Stomach (tissue), 8 donors: ENCODE measurements at regions not wholly inside any gene's neighbourhood (a gene's known extent, or its start where the extent isn't known, plus 50 kb on each side); places are given as distances from the start of the nearest gene placed in this dataset.

ENCODE experiments used
- DNase-seq, 2 donors: peaks; one replicate each; pipeline versions ENCODE4 v3.0.0 to v3.0.0-alpha.2; 2013 to 2019
- H3K27ac ChIP-seq, 5 donors: fragments of 200-600 bp in 4 of 5; sonication (generic) in 4 of 5; one replicate each; pipeline ENCODE4 v1.5.1; 2013 to 2019; ENCODE audit warnings: mild to moderate bottlenecking in 1 of 5, moderate library complexity in 1 of 5
- H3K27me3 ChIP-seq, 3 donors: fragments of 200-600 bp; sonication (generic); one replicate each; pipeline ENCODE4 v1.5.1; 2017 to 2019; ENCODE audit warnings: mixed run types in 1 of 3
- H3K36me3 ChIP-seq, 4 donors: fragments of 200-600 bp; sonication (generic); 1 replicate in 3 of 4; 2 replicates in 1 of 4; pipeline ENCODE4 v1.5.1; 2016 to 2019
- H3K4me1 ChIP-seq, 4 donors: fragments of 200-600 bp; sonication (generic); one replicate each; pipeline ENCODE4 v1.5.1; 2016 to 2019
- H3K4me3 ChIP-seq, 4 donors: fragments of 200-600 bp; sonication (generic) in 3 of 4; one replicate each; pipeline ENCODE4 v1.5.1; 2016 to 2019; ENCODE audit warnings: mild to moderate bottlenecking in 1 of 4
- H3K9me3 ChIP-seq, 4 donors: fragments of 200-600 bp; sonication (generic); one replicate each; pipeline ENCODE4 v1.5.1; 2016 to 2019
- EP300 ChIP-seq: sonication (generic); formaldehyde crosslinking; IDR thresholded peaks from one replicate; pipeline ENCODE4 v1.6.1; 2017; ENCODE audit warnings: antibody characterized with exemption
- POLR2A ChIP-seq, 4 donors: fragments of 450-650 bp; IDR thresholded peaks; one replicate each; pipeline ENCODE4 v1.6.1; 2016; ENCODE audit warnings: antibody characterized with exemption in 4 of 4, control low read depth in 2 of 4, mild to moderate bottlenecking in 1 of 4, moderate library complexity in 1 of 4
- POLR2AphosphoS5 ChIP-seq, 3 donors: sonication (generic); formaldehyde crosslinking; IDR thresholded peaks; one replicate each; pipeline ENCODE4 v1.6.1; 2016; ENCODE audit warnings: antibody characterized with exemption in 3 of 3
- WGBS, 5 donors: extraction: QIAGEN DNeasy Blood & Tissue Kit in 3 of 5; methylation state at CpG; one replicate each; pipeline versions ENCODE4 v1.1.5 to v1.1.7; 2013 to 2018; 5-methylcytosine and 5-hydroxymethylcytosine counted together
- intact Hi-C: fragments of 100-400 bp; cut with DNase I; formaldehyde crosslinking; loops from one replicate; pipeline ENCODE4 v1.15.1; 2023; ENCODE audit warnings: low total_unique reads
- TF ChIP-seq, protein P1 (sequence below), 7 experiments: fragments of 450-650 bp in 4 of 7; fragments of 200-600 bp in 3 of 7; sonication (generic) in 3 of 7; IDR thresholded peaks; one replicate each; pipeline ENCODE4 v1.5.1; 2016 to 2019; ENCODE audit warnings: antibody characterized with exemption in 7 of 7, control low read depth in 2 of 7, mild to moderate bottlenecking in 1 of 7
- donor health status: healthy with polysubstance abuse.
- donor health status: Bipolar disorder and iron deficiency.
- donor health status: healthy.

DNA sequence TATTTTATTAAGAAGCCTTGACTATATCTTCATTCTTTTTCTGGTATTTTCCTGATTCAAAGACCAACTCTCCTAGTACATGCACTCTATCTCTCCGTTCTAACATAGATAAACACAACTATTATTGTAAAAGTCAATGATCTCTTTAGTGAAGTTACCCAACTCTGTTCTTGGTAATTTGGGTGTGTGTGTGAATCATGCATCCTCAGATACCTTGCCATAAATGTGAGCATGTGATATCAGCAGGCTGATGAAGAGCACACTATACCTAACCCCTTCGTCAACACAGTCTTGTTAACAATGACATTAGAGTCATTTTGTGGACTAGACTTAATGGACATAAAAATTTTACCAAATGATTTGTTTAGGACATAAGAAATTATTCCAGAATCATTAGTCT, 1122.1 kb downstream of the XPNPEP1 start:
- WGBS, 5 donors: 82 to 95% (median 86%) methylated on average over 2 of the region's 2 CpGs
- TF ChIP-seq, protein P1, sequence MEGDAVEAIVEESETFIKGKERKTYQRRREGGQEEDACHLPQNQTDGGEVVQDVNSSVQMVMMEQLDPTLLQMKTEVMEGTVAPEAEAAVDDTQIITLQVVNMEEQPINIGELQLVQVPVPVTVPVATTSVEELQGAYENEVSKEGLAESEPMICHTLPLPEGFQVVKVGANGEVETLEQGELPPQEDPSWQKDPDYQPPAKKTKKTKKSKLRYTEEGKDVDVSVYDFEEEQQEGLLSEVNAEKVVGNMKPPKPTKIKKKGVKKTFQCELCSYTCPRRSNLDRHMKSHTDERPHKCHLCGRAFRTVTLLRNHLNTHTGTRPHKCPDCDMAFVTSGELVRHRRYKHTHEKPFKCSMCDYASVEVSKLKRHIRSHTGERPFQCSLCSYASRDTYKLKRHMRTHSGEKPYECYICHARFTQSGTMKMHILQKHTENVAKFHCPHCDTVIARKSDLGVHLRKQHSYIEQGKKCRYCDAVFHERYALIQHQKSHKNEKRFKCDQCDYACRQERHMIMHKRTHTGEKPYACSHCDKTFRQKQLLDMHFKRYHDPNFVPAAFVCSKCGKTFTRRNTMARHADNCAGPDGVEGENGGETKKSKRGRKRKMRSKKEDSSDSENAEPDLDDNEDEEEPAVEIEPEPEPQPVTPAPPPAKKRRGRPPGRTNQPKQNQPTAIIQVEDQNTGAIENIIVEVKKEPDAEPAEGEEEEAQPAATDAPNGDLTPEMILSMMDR (IDR thresholded peaks at IDR 0.05): no peak
- intact Hi-C loops: no loop called here
- Histone ChIP-seq H3K9me3 (no peaks in the 10 kb centered on the region), H3K27me3 (no peaks in the 10 kb centered on the region), H3K36me3 (no peaks in the 10 kb centered on the region), H3K27ac (no peak overlapping the region), H3K4me1 (no peaks in the 10 kb centered on the region), H3K4me3 (no peak overlapping the region)
- DNase-seq: no peak

DNA sequence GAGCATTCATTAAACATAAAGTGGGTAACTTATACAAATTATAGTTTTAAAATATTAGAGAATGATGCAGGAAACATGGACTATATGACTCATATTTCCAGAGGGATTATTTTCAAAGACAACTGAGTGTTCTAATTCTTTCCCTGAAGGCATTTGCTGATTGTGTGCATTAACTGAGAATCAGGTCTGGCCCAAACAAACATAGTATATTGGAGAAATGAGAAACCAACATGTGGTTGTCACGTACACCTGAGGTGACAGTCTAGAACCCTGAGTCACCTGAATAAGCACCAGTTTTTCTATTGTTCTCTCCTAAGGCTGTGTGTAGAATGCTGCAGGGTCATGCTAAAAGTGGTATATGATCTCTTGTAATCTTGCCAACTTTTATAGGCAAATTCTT, 1125.7 kb downstream of the XPNPEP1 start:
- no peaks in the 10 kb centered on the region for H3K9me3 ChIP-seq
- no peaks in the 10 kb centered on the region for H3K4me1 ChIP-seq
- H3K36me3 ChIP-seq: no peaks in the 10 kb centered on the region
- H3K27ac ChIP-seq: no peak overlapping the region
- WGBS, 5 donors: 73 to 97% (median 79%) methylated on average over 1 of the region's 1 CpG
- DNase-seq: no peak
- no peaks in the 10 kb centered on the region for H3K27me3 ChIP-seq
- H3K4me3 ChIP-seq: no peak overlapping the region
- TF ChIP-seq EP300: no peak
- TF ChIP-seq, protein P1 (IDR thresholded peaks at IDR 0.05): no peak
- TF ChIP-seq POLR2A (IDR thresholded peaks at IDR 0.05): no peak
- no peak for TF ChIP-seq POLR2AphosphoS5 (IDR thresholded peaks at IDR 0.05)
- intact Hi-C loops: no loop called here

DNA sequence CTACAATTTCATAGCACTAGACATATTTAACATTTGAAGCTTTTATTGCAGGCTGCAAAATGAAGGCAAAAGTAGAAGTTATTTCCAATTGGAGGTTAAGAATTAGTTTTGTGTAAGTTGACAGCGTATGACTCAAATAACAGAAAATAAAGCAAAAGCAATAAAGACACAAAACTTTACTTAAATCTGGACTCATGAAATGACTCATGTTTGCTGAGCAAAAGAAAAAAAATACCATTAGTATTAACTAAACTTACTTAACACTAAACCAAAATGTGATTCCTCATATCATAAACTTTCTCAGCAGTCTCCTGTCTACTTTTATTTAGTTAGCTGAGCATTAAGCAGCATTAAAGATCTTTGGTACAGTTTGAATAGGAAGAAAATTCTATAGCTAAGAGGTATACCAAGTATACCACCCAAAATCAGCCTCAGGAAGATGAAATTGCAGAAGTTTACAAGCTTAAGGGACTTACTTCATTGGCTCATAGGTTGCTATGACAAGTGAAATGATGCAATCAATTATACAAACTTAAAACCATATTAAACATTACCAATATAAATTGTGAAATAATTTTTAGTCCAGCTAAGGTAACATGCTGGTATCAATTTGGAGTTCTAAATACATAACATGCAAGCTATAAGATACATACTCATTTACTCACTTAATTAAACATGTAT, 1131.4 kb downstream of the XPNPEP1 start:
- Histone ChIP-seq H3K4me3 (no peak overlapping the region), H3K36me3 (no peaks in the 10 kb centered on the region), H3K27me3 (no peaks in the 10 kb centered on the region), H3K27ac (no peak overlapping the region), H3K4me1 (no peaks in the 10 kb centered on the region), H3K9me3 (no peaks in the 10 kb centered on the region)
- DNase-seq: no peak
- TF ChIP-seq POLR2A (IDR thresholded peaks at IDR 0.05) (no peak), EP300 (no peak), POLR2AphosphoS5 (IDR thresholded peaks at IDR 0.05) (no peak)
- TF ChIP-seq, protein P1 (IDR thresholded peaks at IDR 0.05): no peak
- 69 to 94% (median 80%) methylated on average over 1 of the region's 1 CpG for WGBS, 5 donors
- intact Hi-C loops: no loop called here

DNA sequence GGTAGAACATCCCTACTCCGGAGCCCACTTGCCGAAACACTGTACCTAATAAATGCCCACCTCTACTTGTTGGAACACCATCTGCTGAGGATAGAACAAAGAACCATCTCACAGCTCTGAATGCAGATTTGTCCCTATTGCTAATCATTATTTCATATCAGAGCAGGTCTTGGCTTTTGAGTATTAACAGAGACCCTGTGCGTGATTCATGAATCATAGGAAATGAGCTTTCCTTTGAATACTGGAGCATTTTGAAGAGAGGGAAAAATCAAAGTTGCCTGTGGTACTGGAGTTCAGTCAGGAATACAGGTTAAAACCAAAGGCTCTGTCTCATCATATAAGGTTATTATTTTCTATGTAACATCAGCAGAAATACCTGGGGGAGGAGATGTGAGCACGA, 1132.3 kb downstream of the XPNPEP1 start:
- Histone ChIP-seq H3K36me3 (no peaks in the 10 kb centered on the region), H3K9me3 (peaks cover 0 to 7% (median 0%) of the 10 kb centered on the region in 4 donors), H3K27ac (no peak overlapping the region), H3K27me3 (no peaks in the 10 kb centered on the region), H3K4me1 (no peaks in the 10 kb centered on the region), H3K4me3 (no peak overlapping the region)
- TF ChIP-seq, protein P1 (IDR thresholded peaks at IDR 0.05): no peak
- TF ChIP-seq EP300 (no peak), POLR2A (IDR thresholded peaks at IDR 0.05) (no peak), POLR2AphosphoS5 (IDR thresholded peaks at IDR 0.05) (no peak)
- 86 to 96% (median 95%) methylated on average over 4 of the region's 4 CpGs for WGBS, 5 donors
- DNase-seq: no peak
- intact Hi-C loops: no loop called here
